Head of caudate nucleus (tissue), 42 donors: ENCODE measurements at regions not wholly inside any gene's neighbourhood (a gene's known extent, or its start where the extent isn't known, plus 50 kb on each side); places are given as distances from the start of the nearest gene placed in this dataset.

Experiments used
- DNase-seq, 42 donors: peaks; one replicate each; pipeline versions ENCODE4 v3.0.0 to v3.0.0-alpha.2; 2020 to 2021; ENCODE audit warnings: mixed read lengths in 7 of 42
- intact Hi-C: fragments of 100-400 bp; cut with DNase I; formaldehyde crosslinking; loops from one replicate; pipeline ENCODE4 v1.15.0; 2022

DNA sequence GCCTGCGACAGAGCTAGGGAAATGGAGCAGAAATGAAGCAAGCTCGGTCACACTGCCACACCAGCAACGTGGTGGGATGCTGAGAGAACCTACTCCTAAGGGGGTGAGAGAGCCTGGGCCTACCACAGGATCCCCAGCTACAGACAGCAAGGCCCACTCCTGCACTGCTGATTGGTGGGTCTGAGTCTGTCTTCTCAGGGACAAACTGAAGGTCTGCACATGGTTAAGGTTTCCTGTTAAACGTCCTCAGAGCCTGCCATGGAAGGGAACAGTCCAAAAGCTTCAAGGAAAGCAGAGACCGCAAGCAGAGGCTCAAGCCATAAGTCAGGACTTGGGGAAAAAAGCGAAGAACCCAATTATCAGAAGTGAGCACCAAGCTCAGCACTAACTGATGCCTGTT is 53.5 kb upstream of the MED4 start:
- no peak for DNase-seq
- intact Hi-C loops, result no loop called here

DNA sequence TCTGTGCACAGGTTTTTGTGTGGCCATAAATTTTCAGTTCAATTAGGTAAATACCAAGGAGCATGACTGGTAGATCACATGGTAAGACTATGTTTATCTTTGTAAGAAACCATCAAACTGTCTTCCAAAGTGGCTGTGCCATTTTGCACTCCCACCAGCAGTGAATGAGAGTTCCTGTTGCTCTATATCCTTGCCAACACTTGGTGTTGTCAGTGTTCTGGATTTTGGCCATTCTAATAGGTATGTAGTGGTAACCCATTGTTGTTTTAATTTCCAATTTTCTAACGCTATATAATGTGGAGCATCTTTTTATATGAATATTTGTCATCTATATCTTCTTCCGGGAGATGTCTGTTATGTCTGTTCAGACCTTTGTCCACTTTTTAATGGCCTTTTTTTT is 51.7 kb upstream of the MED4 start:
- DNase-seq, result no peak
- intact Hi-C loops, result no loop called here

DNA sequence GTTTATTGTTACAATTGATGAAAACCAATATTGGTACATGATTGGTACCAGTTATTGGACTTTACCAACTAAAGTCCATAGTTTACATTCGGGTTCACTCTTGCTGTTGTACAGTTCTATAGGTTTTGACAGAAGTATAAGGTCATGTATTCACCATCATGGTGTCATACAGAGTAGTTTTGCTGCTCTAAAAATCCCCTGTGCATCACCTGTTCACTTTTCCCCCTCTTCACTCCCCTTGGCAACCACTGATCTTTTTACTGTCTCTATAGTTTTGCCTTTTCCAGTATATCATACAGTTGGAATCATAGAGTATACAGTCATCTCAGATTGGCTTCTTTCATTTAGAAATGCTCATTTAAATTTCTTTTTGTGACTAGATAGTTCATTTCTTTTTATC is 51.2 kb upstream of the MED4 start:
- intact Hi-C loops, result no loop called here
- DNase-seq, result no peak
